Keratinocyte (primary cell): ENCODE measurements at regions not wholly inside any gene's neighbourhood (a gene's known extent, or its start where the extent isn't known, plus 50 kb on each side); places are given as distances from the start of the nearest gene placed in this dataset.

Experiments
- CTCF ChIP-seq, 3 experiments: IDR thresholded peaks in 1 of 3; conservative IDR thresholded peaks in 1 of 3; optimal IDR thresholded peaks in 1 of 3; 2 replicates in 2 of 3; 3 replicates in 1 of 3; pipeline versions ENCODE3 to v1.5.1; 2011; ENCODE audit warnings: low read length in 3 of 3, mild to moderate bottlenecking in 3 of 3, moderate library complexity in 2 of 3, control low read depth in 1 of 3, inconsistent platforms in 1 of 3; ENCODE audit not compliant: insufficient read depth in 2 of 3; ENCODE audit errors: extremely low read depth in 1 of 3
- EZH2 ChIP-seq: IDR thresholded peaks from one replicate; pipeline ENCODE4 v1.6.1; 2012; ENCODE audit warnings: inconsistent platforms, mild to moderate bottlenecking, low read length, moderate library complexity

- TF ChIP-seq CTCF (optimal IDR thresholded peaks at IDR 0.05 in 1 of 3, IDR thresholded peaks at IDR 0.05 in 1 of 3, conservative IDR thresholded peaks at IDR 0.05 in 1 of 3; ENCODE audit: extremely low read depth in 1 of 3, insufficient read depth in 2 of 3, low read length in 3 of 3) (no peak), EZH2 (no peak)
These were observed 81.3 kb downstream of the SLITRK6 start for GRCh38 chr13:85717921-85718320.
